CD8-positive, alpha-beta memory T cell (primary cell): ENCODE measurements at regions not wholly inside any gene's neighbourhood (a gene's known extent, or its start where the extent isn't known, plus 50 kb on each side); places are given as distances from the start of the nearest gene placed in this dataset.

Experiments used
- CTCF ChIA-PET: fragments of 350-600 bp; sonication (Branson Sonifier 250); formaldehyde crosslinking; loops from one replicate; lab custom pipeline; 2021; ENCODE audit warnings: antibody characterized with exemption; lab: Charles Lee
- POLR2A ChIA-PET: fragments of 350-600 bp; sonication (Branson Sonifier 250); formaldehyde crosslinking; loops from one replicate; lab custom pipeline; 2021; ENCODE audit warnings: antibody characterized with exemption; lab: Charles Lee
- DNase-seq, 5 donors: peaks; one replicate each; pipeline versions ENCODE4 v3.0.0 to v3.0.0-alpha.2; 2020 to 2022; ENCODE audit warnings: mixed read lengths in 1 of 5
- H3K27ac ChIP-seq: one replicate; pipeline ENCODE4 v1.7.0; 2013; ENCODE audit warnings: low read depth, mild to moderate bottlenecking, low read length, moderate library complexity
- H3K27me3 ChIP-seq: 2 replicates; pipeline ENCODE4 v1.7.0; 2013; ENCODE audit warnings: low read length, mild to moderate bottlenecking; ENCODE audit not compliant: insufficient read depth, poor library complexity, severe bottlenecking
- H3K36me3 ChIP-seq: 2 replicates; pipeline ENCODE4 v1.7.0; 2013; ENCODE audit warnings: mild to moderate bottlenecking, low read length, moderate library complexity; ENCODE audit not compliant: insufficient read depth
- H3K4me1 ChIP-seq: 2 replicates; pipeline ENCODE4 v1.7.0; 2013; ENCODE audit warnings: mild to moderate bottlenecking, low read length, moderate library complexity; ENCODE audit not compliant: insufficient read depth
- H3K4me3 ChIP-seq: 2 replicates; pipeline ENCODE4 v1.7.0; 2013; ENCODE audit warnings: mild to moderate bottlenecking, low read length
- H3K9me3 ChIP-seq: 2 replicates; pipeline ENCODE4 v1.7.0; 2013; ENCODE audit warnings: mild to moderate bottlenecking, low read length
- H3K27ac Mint-ChIP-seq, 8 donors: one replicate each; pipeline ENCODE4 v1.8.0; 2020 to 2021; ENCODE audit warnings: mixed read lengths in 8 of 8, mild to moderate bottlenecking in 6 of 8, inconsistent platforms in 3 of 8, moderate library complexity in 3 of 8
- H3K27me3 Mint-ChIP-seq, 2 donors: one replicate each; pipeline ENCODE4 v1.8.0; 2020 to 2021; ENCODE audit warnings: mixed read lengths in 2 of 2, mild to moderate bottlenecking in 1 of 2, moderate library complexity in 1 of 2
- H3K36me3 Mint-ChIP-seq, 3 donors: one replicate each; pipeline ENCODE4 v1.8.0; 2020 to 2021; ENCODE audit warnings: mixed read lengths in 3 of 3, inconsistent platforms in 1 of 3, mild to moderate bottlenecking in 1 of 3
- H3K4me1 Mint-ChIP-seq, 3 donors: one replicate each; pipeline ENCODE4 v1.8.0; 2020 to 2021; ENCODE audit warnings: mixed read lengths in 3 of 3, inconsistent platforms in 1 of 3, mild to moderate bottlenecking in 1 of 3
- H3K4me3 Mint-ChIP-seq, 7 donors: one replicate each; pipeline ENCODE4 v1.8.0; 2020 to 2021; ENCODE audit warnings: mixed read lengths in 7 of 7, mild to moderate bottlenecking in 6 of 7, moderate library complexity in 4 of 7, inconsistent platforms in 2 of 7
- H3K9me3 Mint-ChIP-seq, 5 donors: one replicate each; pipeline ENCODE4 v1.8.0; 2020 to 2022; ENCODE audit warnings: mixed read lengths in 5 of 5, mild to moderate bottlenecking in 3 of 5, moderate library complexity in 2 of 5, inconsistent platforms in 1 of 5

DNA sequence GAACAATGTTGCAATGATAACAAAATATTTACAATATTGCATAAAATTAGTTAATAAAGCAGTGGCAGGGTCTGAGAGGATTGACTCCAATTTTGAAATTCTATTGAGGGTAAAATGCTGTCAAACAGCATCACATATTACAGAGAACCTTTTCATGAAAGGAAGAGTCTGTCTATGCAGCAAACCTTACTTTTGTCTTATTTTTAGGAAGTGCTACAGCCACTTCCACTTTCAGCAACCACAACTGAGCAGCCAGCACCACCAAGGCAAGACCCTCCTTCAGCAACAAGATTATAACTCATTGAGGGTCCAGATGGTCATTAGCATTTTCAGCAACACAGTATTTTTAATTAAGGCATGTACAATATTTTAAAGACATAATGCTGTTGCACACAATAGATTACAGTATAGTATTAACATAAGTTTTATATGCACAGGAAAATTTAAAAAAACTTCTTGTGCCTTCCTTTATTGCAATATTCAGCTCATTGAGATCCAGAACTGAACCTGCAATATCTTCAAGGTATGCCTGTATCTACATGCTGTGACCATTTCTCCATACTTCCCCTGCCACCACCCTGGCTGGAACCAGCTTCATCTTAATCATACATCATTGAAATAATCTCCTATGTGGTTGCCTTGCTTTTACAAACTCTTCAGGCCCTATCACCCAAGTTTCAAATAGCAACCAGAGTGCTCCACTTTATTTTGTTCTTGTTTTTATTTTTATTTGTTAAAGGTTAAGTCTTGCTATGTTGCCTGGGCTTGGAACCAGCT, 711.2 kb downstream of the KCNA4 start:
- Mint-ChIP-seq H3K36me3 (no peaks in the 10 kb centered on the region), H3K9me3 (peaks cover 2 to 20% (median 8%) of the 10 kb centered on the region in 5 donors), H3K4me1 (no peaks in the 10 kb centered on the region), H3K4me3 (no peak overlapping the region), H3K27me3 (no peaks in the 10 kb centered on the region), H3K27ac (no peak overlapping the region)
- Histone ChIP-seq H3K27ac (no peak overlapping the region), H3K36me3 (no peaks in the 10 kb centered on the region), H3K4me1 (no peaks in the 10 kb centered on the region), H3K27me3 (no peaks in the 10 kb centered on the region), H3K9me3 (peaks cover 4% of the 10 kb centered on the region), H3K4me3 (no peak overlapping the region)
- DNase-seq, result no peak
- CTCF ChIA-PET, result no interaction called here
- POLR2A ChIA-PET, result no interaction called here

DNA sequence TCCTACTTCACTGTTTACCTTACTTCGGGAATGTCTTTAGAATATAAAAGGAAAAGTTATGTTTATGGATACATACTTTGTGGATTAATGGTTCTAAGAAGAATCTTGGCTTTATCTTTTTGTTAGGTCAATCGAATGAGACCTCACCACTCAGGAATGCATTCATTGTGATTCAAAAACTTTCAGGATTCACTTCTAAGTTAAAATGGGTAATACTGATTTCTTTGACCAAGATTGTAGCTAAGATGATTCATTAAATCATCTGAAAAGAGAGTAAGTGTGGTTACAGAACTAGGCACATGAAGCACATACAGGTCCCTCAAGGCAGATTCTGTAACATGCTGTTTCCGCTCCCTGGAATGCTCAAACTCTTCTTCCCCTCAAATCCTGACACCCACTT, 716.4 kb downstream of the KCNA4 start:
- no peak overlapping the region for H3K4me3 ChIP-seq
- no peaks in the 10 kb centered on the region for H3K27me3 Mint-ChIP-seq
- H3K9me3 Mint-ChIP-seq, result peaks cover 7 to 27% (median 8%) of the 10 kb centered on the region in 5 donors
- ChIA-PET CTCF (no interaction called here), POLR2A (no interaction called here)
- no peaks in the 10 kb centered on the region for H3K27me3 ChIP-seq
- H3K36me3 Mint-ChIP-seq, result no peaks in the 10 kb centered on the region
- no peak overlapping the region for H3K27ac ChIP-seq
- DNase-seq, result no peak
- no peaks in the 10 kb centered on the region for H3K4me1 ChIP-seq
- H3K36me3 ChIP-seq, result no peaks in the 10 kb centered on the region
- no peak overlapping the region for H3K27ac Mint-ChIP-seq
- H3K4me1 Mint-ChIP-seq, result no peaks in the 10 kb centered on the region
- H3K9me3 ChIP-seq, result no peaks in the 10 kb centered on the region
- no peak overlapping the region for H3K4me3 Mint-ChIP-seq

DNA sequence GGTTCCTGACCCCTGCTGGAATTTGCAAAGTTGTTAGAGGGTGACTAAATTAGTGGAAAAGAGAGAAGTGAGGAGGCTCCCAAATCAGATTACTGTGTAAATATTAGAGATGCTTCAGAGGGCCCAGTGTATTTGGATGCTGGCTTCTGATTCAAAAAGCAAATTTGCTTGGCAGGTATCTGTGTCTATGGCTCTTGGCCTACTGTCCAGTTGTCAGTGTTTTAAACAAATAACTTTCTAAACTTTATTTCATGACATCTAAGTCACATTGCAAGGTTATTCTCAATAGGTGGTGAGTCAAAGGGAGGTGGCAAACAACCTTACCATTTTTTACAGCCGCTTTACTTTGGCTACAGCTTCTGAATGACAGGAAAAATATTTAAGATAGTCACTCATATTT, 720.1 kb downstream of the KCNA4 start:
- no peaks in the 10 kb centered on the region for H3K36me3 ChIP-seq
- H3K27me3 ChIP-seq, result no peaks in the 10 kb centered on the region
- no peak overlapping the region for H3K4me3 Mint-ChIP-seq
- no peaks in the 10 kb centered on the region for H3K27me3 Mint-ChIP-seq
- no peaks in the 10 kb centered on the region for H3K4me1 Mint-ChIP-seq
- DNase-seq, result no peak
- no peaks in the 10 kb centered on the region for H3K4me1 ChIP-seq
- H3K9me3 ChIP-seq, result no peaks in the 10 kb centered on the region
- no peak overlapping the region for H3K27ac ChIP-seq
- ChIA-PET CTCF (no interaction called here), POLR2A (no interaction called here)
- peaks cover 4 to 25% (median 9%) of the 10 kb centered on the region in 5 donors for H3K9me3 Mint-ChIP-seq
- no peak overlapping the region for H3K4me3 ChIP-seq
- H3K36me3 Mint-ChIP-seq, result no peaks in the 10 kb centered on the region
- H3K27ac Mint-ChIP-seq, result no peak overlapping the region

DNA sequence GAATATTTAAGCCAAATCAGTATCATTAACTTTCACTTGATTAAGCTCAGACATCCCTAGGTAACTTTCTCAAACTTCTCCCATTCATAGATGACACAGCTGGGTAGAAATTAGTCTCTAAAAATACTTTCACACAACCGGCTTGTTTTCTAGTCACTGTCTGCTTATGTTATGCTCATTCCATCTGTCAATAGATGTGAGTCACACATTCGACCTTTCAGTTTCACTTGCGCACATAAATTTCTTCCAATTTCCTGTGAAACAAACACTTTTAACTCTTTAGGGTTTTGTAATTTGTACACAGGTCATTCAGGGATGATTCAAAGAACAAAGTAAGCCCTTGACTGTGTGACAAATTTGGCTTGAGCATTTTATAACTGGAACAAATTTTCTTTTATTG, 723.0 kb downstream of the KCNA4 start:
- POLR2A ChIA-PET, result no interaction called here
- no peaks in the 10 kb centered on the region for H3K36me3 ChIP-seq
- Mint-ChIP-seq H3K27me3 (no peaks in the 10 kb centered on the region), H3K9me3 (peaks cover 5 to 30% (median 6%) of the 10 kb centered on the region in 5 donors), H3K36me3 (no peaks in the 10 kb centered on the region), H3K27ac (no peak overlapping the region), H3K4me3 (no peak overlapping the region), H3K4me1 (no peaks in the 10 kb centered on the region)
- CTCF ChIA-PET, result no interaction called here
- no peak overlapping the region for H3K27ac ChIP-seq
- H3K4me1 ChIP-seq, result no peaks in the 10 kb centered on the region
- no peaks in the 10 kb centered on the region for H3K27me3 ChIP-seq
- H3K9me3 ChIP-seq, result no peaks in the 10 kb centered on the region
- DNase-seq, result no peak
- no peak overlapping the region for H3K4me3 ChIP-seq

DNA sequence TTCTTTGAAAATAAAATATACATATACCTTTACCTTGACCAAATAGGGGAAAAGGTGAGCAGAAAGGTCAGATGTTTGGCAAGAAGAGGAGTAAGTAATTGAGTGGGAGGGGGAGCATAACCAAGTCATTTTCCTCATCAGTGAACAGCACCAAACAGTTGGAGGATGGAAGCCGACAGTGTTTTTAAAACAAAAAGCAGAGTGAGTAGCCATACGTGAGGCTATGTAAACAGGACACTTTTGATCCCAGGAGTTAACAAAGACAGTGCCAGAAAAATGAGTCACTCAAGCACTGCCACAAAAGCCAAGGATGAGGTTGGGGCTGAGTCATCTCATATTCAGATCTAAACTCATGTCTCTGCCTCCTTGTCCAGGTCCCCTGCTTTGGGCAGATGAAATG, 734.7 kb downstream of the KCNA4 start:
- Histone ChIP-seq H3K9me3 (no peaks in the 10 kb centered on the region), H3K4me1 (no peaks in the 10 kb centered on the region), H3K27me3 (no peaks in the 10 kb centered on the region), H3K27ac (no peak overlapping the region), H3K36me3 (no peaks in the 10 kb centered on the region), H3K4me3 (no peak overlapping the region)
- H3K9me3 Mint-ChIP-seq, result peaks cover 6 to 14% (median 9%) of the 10 kb centered on the region in 5 donors
- ChIA-PET CTCF (no interaction called here), POLR2A (no interaction called here)
- no peak overlapping the region for H3K27ac Mint-ChIP-seq
- no peaks in the 10 kb centered on the region for H3K27me3 Mint-ChIP-seq
- H3K36me3 Mint-ChIP-seq, result no peaks in the 10 kb centered on the region
- no peaks in the 10 kb centered on the region for H3K4me1 Mint-ChIP-seq
- no peak for DNase-seq
- H3K4me3 Mint-ChIP-seq, result no peak overlapping the region

DNA sequence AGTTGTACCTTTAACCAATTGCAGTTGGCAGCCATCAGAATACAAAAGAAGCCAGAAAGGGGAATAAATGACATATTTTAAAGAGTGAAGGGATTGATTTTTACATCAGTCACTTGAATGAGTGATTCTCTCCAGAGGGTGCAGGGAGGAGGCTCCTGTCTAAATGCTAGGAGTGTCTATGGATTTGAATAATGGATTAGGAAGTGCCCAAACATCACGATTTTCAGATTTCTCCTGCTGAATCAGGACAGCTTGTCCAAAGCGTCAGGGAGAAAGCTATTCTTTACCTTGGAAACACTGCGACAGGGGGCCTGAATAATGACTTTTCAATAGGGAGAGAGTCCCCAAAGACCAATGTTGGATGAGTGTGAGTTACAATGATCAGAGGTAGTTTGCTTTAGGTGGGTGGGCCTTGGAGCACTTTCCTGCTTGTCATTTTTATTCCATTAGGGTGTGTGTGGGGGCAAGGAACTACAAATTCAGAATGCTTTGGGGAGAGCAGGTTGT, 735.5 kb downstream of the KCNA4 start:
- Mint-ChIP-seq H3K4me1 (no peaks in the 10 kb centered on the region), H3K4me3 (no peak overlapping the region), H3K27ac (no peak overlapping the region), H3K27me3 (no peaks in the 10 kb centered on the region), H3K9me3 (peaks cover 6 to 19% (median 10%) of the 10 kb centered on the region in 5 donors), H3K36me3 (no peaks in the 10 kb centered on the region)
- CTCF ChIA-PET, result no interaction called here
- Histone ChIP-seq H3K36me3 (no peaks in the 10 kb centered on the region), H3K27me3 (no peaks in the 10 kb centered on the region), H3K27ac (no peak overlapping the region), H3K9me3 (no peaks in the 10 kb centered on the region), H3K4me3 (no peak overlapping the region), H3K4me1 (no peaks in the 10 kb centered on the region)
- DNase-seq, result no peak
- POLR2A ChIA-PET, result no interaction called here

DNA sequence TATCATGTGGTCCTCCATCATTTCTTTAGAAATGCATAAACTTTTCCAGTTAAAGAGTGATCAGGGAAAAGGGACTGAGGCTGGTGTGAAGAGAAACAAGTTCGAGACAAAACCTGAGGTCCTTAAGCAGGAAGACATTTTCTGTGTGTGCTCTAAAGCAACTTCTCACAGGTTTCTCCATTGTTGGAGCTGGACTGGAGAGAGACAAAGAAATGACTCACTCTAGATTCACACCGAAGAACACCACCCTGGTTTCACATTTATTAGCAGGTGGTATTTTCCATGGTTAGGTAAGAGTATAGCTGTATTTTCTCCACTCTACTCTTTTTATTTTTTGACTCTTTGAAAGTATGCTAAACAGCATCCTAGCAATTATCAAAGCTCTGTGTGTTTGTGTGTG, 736.4 kb downstream of the KCNA4 start:
- Mint-ChIP-seq H3K9me3 (peaks cover 9 to 23% (median 14%) of the 10 kb centered on the region in 5 donors), H3K4me1 (no peaks in the 10 kb centered on the region), H3K27me3 (no peaks in the 10 kb centered on the region), H3K27ac (no peak overlapping the region), H3K4me3 (no peak overlapping the region), H3K36me3 (no peaks in the 10 kb centered on the region)
- ChIA-PET POLR2A (no interaction called here), CTCF (no interaction called here)
- Histone ChIP-seq H3K27ac (no peak overlapping the region), H3K36me3 (no peaks in the 10 kb centered on the region), H3K9me3 (no peaks in the 10 kb centered on the region), H3K27me3 (no peaks in the 10 kb centered on the region), H3K4me3 (no peak overlapping the region), H3K4me1 (no peaks in the 10 kb centered on the region)
- DNase-seq, result no peak

DNA sequence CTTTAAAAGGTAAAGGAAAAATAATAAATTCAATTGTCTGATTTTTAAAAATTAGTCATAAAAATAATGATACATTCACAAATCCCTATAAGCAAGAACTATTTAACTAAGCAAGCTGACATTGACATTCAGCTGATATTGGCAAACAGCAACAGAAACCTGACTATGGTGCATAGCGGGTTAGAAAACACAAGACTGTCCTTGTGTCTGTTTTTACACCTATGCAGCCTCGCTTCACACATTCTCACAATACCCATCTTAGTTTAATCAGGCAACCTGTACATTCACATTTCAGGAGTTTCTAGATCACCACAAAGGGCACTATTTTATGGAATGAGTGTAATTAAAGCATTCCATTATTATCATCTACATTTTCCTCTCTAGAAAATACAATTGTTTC, 737.1 kb downstream of the KCNA4 start:
- Mint-ChIP-seq H3K27me3 (no peaks in the 10 kb centered on the region), H3K36me3 (no peaks in the 10 kb centered on the region), H3K4me1 (no peaks in the 10 kb centered on the region), H3K27ac (no peak overlapping the region), H3K4me3 (no peak overlapping the region), H3K9me3 (peaks cover 8 to 21% (median 14%) of the 10 kb centered on the region in 5 donors)
- no peaks in the 10 kb centered on the region for H3K4me1 ChIP-seq
- no peaks in the 10 kb centered on the region for H3K27me3 ChIP-seq
- no peak for DNase-seq
- no peaks in the 10 kb centered on the region for H3K9me3 ChIP-seq
- H3K36me3 ChIP-seq, result no peaks in the 10 kb centered on the region
- ChIA-PET POLR2A (no interaction called here), CTCF (no interaction called here)
- H3K27ac ChIP-seq, result no peak overlapping the region
- H3K4me3 ChIP-seq, result no peak overlapping the region
